ENCODE measurements at regions not wholly inside any gene's neighbourhood (a gene's known extent, or its start where the extent isn't known, plus 50 kb on each side); places are given as distances from the start of the nearest gene placed in this dataset.

DNA sequence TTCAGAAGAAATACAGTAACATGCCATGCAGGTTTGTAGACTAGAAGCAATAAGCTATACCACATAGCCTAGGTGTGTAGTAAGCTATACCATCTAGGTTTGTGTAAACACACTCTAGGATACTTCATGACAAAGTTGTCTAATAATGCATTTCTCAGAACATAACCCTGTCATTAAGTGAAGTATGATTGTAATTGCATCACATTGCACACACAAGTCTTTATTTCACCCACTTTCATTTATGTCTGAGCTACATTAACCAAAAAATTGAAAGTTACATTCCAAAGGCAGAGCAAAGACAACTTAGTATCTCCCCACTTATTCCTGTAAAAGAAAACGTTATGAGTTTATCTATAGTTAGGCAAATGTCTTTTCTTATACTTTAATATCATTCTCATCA, 64.5 kb upstream of the ATF3 start:
- H3K36me3 ChIP-seq (ENCODE audit: insufficient read depth, low read length) = no peaks in the 10 kb centered on the region
- no peak overlapping the region for H3K9ac ChIP-seq (ENCODE audit: low read depth, low read length)
- no peaks in the 10 kb centered on the region for H4K20me1 ChIP-seq (ENCODE audit: insufficient read depth, low read length)
- DNase-seq = no peak
- no peak for TF ChIP-seq EZH2 (IDR thresholded peaks at IDR 0.05; ENCODE audit: borderline replicate concordance, low read depth, low read length, severe bottlenecking)
- TF ChIP-seq, protein P1, sequence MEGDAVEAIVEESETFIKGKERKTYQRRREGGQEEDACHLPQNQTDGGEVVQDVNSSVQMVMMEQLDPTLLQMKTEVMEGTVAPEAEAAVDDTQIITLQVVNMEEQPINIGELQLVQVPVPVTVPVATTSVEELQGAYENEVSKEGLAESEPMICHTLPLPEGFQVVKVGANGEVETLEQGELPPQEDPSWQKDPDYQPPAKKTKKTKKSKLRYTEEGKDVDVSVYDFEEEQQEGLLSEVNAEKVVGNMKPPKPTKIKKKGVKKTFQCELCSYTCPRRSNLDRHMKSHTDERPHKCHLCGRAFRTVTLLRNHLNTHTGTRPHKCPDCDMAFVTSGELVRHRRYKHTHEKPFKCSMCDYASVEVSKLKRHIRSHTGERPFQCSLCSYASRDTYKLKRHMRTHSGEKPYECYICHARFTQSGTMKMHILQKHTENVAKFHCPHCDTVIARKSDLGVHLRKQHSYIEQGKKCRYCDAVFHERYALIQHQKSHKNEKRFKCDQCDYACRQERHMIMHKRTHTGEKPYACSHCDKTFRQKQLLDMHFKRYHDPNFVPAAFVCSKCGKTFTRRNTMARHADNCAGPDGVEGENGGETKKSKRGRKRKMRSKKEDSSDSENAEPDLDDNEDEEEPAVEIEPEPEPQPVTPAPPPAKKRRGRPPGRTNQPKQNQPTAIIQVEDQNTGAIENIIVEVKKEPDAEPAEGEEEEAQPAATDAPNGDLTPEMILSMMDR (IDR thresholded peaks at IDR 0.05; ENCODE audit: borderline replicate concordance, extremely low read depth, low read length, poor library complexity, severe bottlenecking) = no peak
- peaks cover 16% of the 10 kb centered on the region for H3K27me3 ChIP-seq (ENCODE audit: insufficient read depth, low read length, poor library complexity)
- H3K27ac ChIP-seq (ENCODE audit: low read length) = no peak overlapping the region
- H3K9me3 ChIP-seq (ENCODE audit: insufficient read depth, low read length, severe bottlenecking) = no peaks in the 10 kb centered on the region
- H3K4me2 ChIP-seq (ENCODE audit: insufficient read depth, low read length) = no peak overlapping the region
- no peaks in the 10 kb centered on the region for H3K79me2 ChIP-seq (ENCODE audit: insufficient read depth, low read length)
- H2AFZ ChIP-seq (ENCODE audit: low read depth, low read length) = no peak overlapping the region
- no peak for ATAC-seq (ENCODE audit: insufficient read depth, low read depth)
- H3K4me1 ChIP-seq (ENCODE audit: insufficient read depth, low read length) = no peaks in the 10 kb centered on the region
- H3K4me3 ChIP-seq (ENCODE audit: low read depth in 1 of 2, low read length in 2 of 2) = no peak overlapping the region

DNA sequence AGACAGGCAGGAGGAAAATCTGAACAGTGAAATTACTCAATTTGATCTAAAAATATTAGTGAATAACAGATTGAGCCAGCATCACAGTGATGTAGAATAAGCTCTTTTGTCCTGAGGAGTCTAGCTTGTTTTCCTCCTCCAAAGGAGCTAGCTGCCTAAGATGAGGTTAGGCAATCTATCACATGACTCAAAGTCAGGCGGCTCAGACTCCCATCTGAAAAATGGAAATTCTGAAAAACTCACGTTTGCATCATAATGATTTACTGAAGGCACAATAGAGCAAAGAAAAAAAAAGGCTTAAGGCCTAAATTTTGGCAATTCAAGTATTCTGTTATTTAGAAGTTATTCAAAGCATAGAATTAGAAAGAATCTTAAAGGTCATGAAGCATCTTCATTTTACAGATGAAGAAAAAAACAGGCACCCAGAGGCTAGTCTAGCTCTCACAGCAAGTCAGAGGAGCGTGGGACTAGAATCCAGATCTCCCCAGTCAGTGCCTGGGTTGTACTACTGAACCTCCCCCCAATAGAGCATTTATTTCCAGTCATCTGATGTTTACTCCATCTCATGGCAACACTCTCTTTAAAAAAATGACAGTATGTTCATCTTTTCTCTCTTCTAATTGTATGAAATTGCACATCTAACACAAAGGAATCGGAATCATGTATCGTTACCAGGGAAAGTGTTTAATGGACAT, 62.5 kb upstream of the ATF3 start:
- Histone ChIP-seq H3K27ac (ENCODE audit: low read length) (no peak overlapping the region), H2AFZ (ENCODE audit: low read depth, low read length) (no peak overlapping the region)

DNA sequence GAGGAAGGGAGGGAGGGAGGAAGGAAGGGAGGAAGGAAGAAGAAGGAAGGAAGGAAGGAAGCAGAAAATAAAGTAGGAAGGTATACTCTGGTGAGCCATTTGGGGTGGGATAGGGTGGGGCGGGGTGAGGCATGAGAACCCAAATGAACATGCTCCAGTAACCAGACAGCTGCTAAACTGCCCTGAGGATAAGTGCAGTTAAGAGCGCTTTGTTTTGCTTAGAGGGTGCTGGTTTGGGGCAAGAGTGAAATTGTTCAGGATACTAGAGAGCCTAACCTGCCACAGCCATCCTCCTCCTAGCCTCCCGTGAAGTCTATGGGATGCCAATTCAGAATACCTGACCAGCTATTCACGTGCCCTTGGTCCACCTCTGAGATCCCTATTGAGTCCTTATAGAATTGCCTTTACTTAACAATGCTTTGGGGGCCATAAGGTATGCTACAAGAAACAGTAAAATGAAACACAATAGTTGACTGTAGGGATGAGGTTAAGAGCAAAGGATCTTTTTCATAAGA, 59.0 kb upstream of the ATF3 start:
- Histone ChIP-seq H2AFZ (ENCODE audit: low read depth, low read length) (no peak overlapping the region), H3K36me3 (ENCODE audit: insufficient read depth, low read length) (no peaks in the 10 kb centered on the region), H3K27ac (ENCODE audit: low read length) (no peak overlapping the region), H3K79me2 (ENCODE audit: insufficient read depth, low read length) (no peaks in the 10 kb centered on the region), H3K27me3 (ENCODE audit: insufficient read depth, low read length, poor library complexity) (peaks cover 8% of the 10 kb centered on the region), H3K4me3 (ENCODE audit: low read depth in 1 of 2, low read length in 2 of 2) (no peak overlapping the region), H3K9ac (ENCODE audit: low read depth, low read length) (no peak overlapping the region), H3K9me3 (ENCODE audit: insufficient read depth, low read length, severe bottlenecking) (no peaks in the 10 kb centered on the region), H3K4me2 (ENCODE audit: insufficient read depth, low read length) (no peak overlapping the region), H4K20me1 (ENCODE audit: insufficient read depth, low read length) (no peaks in the 10 kb centered on the region), H3K4me1 (ENCODE audit: insufficient read depth, low read length) (no peaks in the 10 kb centered on the region)
- DNase-seq (no peak), ATAC-seq (ENCODE audit: insufficient read depth, low read depth) (no peak)
- TF ChIP-seq EZH2 (IDR thresholded peaks at IDR 0.05; ENCODE audit: borderline replicate concordance, low read depth, low read length, severe bottlenecking) = no peak
- TF ChIP-seq, protein P1 (IDR thresholded peaks at IDR 0.05; ENCODE audit: borderline replicate concordance, extremely low read depth, low read length, poor library complexity, severe bottlenecking) = no peak

More for the DNA sequence above, 62.5 kb upstream of the ATF3 start:
- TF ChIP-seq, protein P1 (IDR thresholded peaks at IDR 0.05; ENCODE audit: borderline replicate concordance, extremely low read depth, low read length, poor library complexity, severe bottlenecking) = no peak
- TF ChIP-seq EZH2 (IDR thresholded peaks at IDR 0.05; ENCODE audit: borderline replicate concordance, low read depth, low read length, severe bottlenecking) = no peak
- no peaks in the 10 kb centered on the region for H3K9me3 ChIP-seq (ENCODE audit: insufficient read depth, low read length, severe bottlenecking)
- no peaks in the 10 kb centered on the region for H4K20me1 ChIP-seq (ENCODE audit: insufficient read depth, low read length)
- H3K4me3 ChIP-seq (ENCODE audit: low read depth in 1 of 2, low read length in 2 of 2) = no peak overlapping the region
- no peak for DNase-seq
- H3K9ac ChIP-seq (ENCODE audit: low read depth, low read length) = no peak overlapping the region
- H3K79me2 ChIP-seq (ENCODE audit: insufficient read depth, low read length) = no peaks in the 10 kb centered on the region
- peaks cover 16% of the 10 kb centered on the region for H3K27me3 ChIP-seq (ENCODE audit: insufficient read depth, low read length, poor library complexity)
- H3K4me1 ChIP-seq (ENCODE audit: insufficient read depth, low read length) = no peaks in the 10 kb centered on the region
- no peak overlapping the region for H3K4me2 ChIP-seq (ENCODE audit: insufficient read depth, low read length)
- no peaks in the 10 kb centered on the region for H3K36me3 ChIP-seq (ENCODE audit: insufficient read depth, low read length)
- no peak for ATAC-seq (ENCODE audit: insufficient read depth, low read depth)
